ENCODE measurements at regions not wholly inside any gene's neighbourhood (a gene's known extent, or its start where the extent isn't known, plus 50 kb on each side); places are given as distances from the start of the nearest gene placed in this dataset.

DNA sequence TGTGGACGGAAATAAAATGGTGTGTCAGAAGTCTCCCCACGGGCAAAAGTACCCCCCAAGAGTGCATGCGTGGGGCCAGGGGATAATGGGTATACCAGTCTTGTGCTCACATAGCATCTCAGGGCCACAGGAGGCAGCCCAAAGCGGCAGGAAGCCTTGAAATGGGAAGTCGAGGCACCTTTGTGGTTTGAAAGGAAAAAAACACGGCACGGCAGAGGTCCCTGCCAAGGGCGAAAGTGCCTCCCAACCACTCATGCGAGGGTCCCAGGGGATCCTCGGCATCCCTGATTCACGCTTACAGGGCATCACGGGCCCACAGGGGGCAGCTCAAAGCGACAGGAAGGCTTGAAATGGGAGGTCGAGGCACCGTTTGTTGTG lies 583.2 kb downstream of the ALG10 start:
- TF ChIP-seq GABPA (IDR thresholded peaks at IDR 0.05 in 1 of 2, conservative IDR thresholded peaks at IDR 0.05 in 1 of 2): no peak
- TF ChIP-seq, protein P1, sequence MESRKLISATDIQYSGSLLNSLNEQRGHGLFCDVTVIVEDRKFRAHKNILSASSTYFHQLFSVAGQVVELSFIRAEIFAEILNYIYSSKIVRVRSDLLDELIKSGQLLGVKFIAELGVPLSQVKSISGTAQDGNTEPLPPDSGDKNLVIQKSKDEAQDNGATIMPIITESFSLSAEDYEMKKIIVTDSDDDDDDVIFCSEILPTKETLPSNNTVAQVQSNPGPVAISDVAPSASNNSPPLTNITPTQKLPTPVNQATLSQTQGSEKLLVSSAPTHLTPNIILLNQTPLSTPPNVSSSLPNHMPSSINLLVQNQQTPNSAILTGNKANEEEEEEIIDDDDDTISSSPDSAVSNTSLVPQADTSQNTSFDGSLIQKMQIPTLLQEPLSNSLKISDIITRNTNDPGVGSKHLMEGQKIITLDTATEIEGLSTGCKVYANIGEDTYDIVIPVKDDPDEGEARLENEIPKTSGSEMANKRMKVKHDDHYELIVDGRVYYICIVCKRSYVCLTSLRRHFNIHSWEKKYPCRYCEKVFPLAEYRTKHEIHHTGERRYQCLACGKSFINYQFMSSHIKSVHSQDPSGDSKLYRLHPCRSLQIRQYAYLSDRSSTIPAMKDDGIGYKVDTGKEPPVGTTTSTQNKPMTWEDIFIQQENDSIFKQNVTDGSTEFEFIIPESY (IDR thresholded peaks at IDR 0.05): no peak
- no peak for TF ChIP-seq TAF1 (conservative IDR thresholded peaks at IDR 0.05)
- TF ChIP-seq, protein P2, sequence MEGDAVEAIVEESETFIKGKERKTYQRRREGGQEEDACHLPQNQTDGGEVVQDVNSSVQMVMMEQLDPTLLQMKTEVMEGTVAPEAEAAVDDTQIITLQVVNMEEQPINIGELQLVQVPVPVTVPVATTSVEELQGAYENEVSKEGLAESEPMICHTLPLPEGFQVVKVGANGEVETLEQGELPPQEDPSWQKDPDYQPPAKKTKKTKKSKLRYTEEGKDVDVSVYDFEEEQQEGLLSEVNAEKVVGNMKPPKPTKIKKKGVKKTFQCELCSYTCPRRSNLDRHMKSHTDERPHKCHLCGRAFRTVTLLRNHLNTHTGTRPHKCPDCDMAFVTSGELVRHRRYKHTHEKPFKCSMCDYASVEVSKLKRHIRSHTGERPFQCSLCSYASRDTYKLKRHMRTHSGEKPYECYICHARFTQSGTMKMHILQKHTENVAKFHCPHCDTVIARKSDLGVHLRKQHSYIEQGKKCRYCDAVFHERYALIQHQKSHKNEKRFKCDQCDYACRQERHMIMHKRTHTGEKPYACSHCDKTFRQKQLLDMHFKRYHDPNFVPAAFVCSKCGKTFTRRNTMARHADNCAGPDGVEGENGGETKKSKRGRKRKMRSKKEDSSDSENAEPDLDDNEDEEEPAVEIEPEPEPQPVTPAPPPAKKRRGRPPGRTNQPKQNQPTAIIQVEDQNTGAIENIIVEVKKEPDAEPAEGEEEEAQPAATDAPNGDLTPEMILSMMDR (IDR thresholded peaks at IDR 0.05; ENCODE audit: low read depth, low read length, missing input control): no peak

Measured in liver (tissue), 3 donors.